WTC11 (cell line): ENCODE measurements at regions not wholly inside any gene's neighbourhood (a gene's known extent, or its start where the extent isn't known, plus 50 kb on each side); places are given as distances from the start of the nearest gene placed in this dataset.

Experiments used
- ATF2 ChIP-seq: sonication (generic); formaldehyde crosslinking; IDR thresholded peaks from 2 replicates; pipeline ENCODE4 v1.8.1; 2022; ENCODE audit warnings: low read depth, missing genetic modification reagents, borderline replicate concordance
- CTCF ChIP-seq: fragments of 200-600 bp; IDR thresholded peaks from 2 replicates; pipeline ENCODE4 v1.8.0; 2022; ENCODE audit warnings: antibody characterized with exemption
- GRHL2 ChIP-seq: fragments of 250-450 bp; sonication (Bioruptor Pico); IDR thresholded peaks from 2 replicates; pipeline ENCODE4 v1.8.0; 2022; ENCODE audit warnings: mild to moderate bottlenecking, moderate library complexity; ENCODE audit not compliant: insufficient replicate concordance, severe bottlenecking
- MAX ChIP-seq: sonication (generic); formaldehyde crosslinking; IDR thresholded peaks from 2 replicates; pipeline ENCODE4 v1.8.0; 2022; ENCODE audit warnings: mild to moderate bottlenecking, missing genetic modification reagents
- NFATC4 ChIP-seq: fragments of 250-450 bp; sonication (Bioruptor Pico); IDR thresholded peaks from 2 replicates; pipeline ENCODE4 v1.9.0; 2021; ENCODE audit warnings: mild to moderate bottlenecking
- ZBTB21 ChIP-seq: sonication (generic); formaldehyde crosslinking; IDR thresholded peaks from 2 replicates; pipeline ENCODE4 v1.8.1; 2023; ENCODE audit warnings: mild to moderate bottlenecking, missing genetic modification reagents, borderline replicate concordance
- TF ChIP-seq, protein P1 (sequence below): sonication (generic); formaldehyde crosslinking; IDR thresholded peaks from 2 replicates; pipeline ENCODE4 v1.8.1; 2023; ENCODE audit warnings: mild to moderate bottlenecking, moderate library complexity, missing genetic modification reagents

GRCh38 chr6:86459978-86460377 is 477.4 kb upstream of the HTR1E start:
- no peak for TF ChIP-seq CTCF
- no peak for TF ChIP-seq ATF2 (CRISPR knock-in tag)
- TF ChIP-seq ZBTB21 (CRISPR knock-in tag): no peak
- no peak for TF ChIP-seq NFATC4
- TF ChIP-seq, protein P1, sequence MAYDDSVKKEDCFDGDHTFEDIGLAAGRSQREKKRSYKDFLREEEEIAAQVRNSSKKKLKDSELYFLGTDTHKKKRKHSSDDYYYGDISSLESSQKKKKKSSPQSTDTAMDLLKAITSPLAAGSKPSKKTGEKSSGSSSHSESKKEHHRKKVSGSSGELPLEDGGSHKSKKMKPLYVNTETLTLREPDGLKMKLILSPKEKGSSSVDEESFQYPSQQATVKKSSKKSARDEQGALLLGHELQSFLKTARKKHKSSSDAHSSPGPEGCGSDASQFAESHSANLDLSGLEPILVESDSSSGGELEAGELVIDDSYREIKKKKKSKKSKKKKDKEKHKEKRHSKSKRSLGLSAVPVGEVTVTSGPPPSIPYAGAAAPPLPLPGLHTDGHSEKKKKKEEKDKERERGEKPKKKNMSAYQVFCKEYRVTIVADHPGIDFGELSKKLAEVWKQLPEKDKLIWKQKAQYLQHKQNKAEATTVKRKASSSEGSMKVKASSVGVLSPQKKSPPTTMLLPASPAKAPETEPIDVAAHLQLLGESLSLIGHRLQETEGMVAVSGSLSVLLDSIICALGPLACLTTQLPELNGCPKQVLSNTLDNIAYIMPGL: no peak
- no peak for TF ChIP-seq GRHL2 (CRISPR knock-in tag)
- no peak for TF ChIP-seq MAX
